ENCODE measurements at regions not wholly inside any gene's neighbourhood (a gene's known extent, or its start where the extent isn't known, plus 50 kb on each side); places are given as distances from the start of the nearest gene placed in this dataset.

- TF ChIP-seq GABPA (IDR thresholded peaks at IDR 0.05; ENCODE audit: low read depth) = no peak
- no peak for TF ChIP-seq SPI1 (IDR thresholded peaks at IDR 0.05; ENCODE audit: borderline replicate concordance, low read depth)
- no peak for TF ChIP-seq REST (IDR thresholded peaks at IDR 0.05; ENCODE audit: insufficient replicate concordance, low read depth)
- no peak for TF ChIP-seq CTCF (IDR thresholded peaks at IDR 0.05; ENCODE audit: insufficient read depth, low read length)
- TF ChIP-seq POLR2AphosphoS5 (IDR thresholded peaks at IDR 0.05; ENCODE audit: low read depth) = no peak
- H3K4me3 ChIP-seq (replicated peaks; ENCODE audit: insufficient read depth, low read length) = no peak overlapping the region
- no peak overlapping the region for H3K27ac ChIP-seq (replicated peaks)
- no peaks in the 10 kb centered on the region for H3K27me3 ChIP-seq (ENCODE audit: insufficient read depth, poor library complexity, severe bottlenecking)
- DNase-seq (ENCODE audit: low read depth in 1 of 2, low spot score in 1 of 2) = no peak
These were observed 177.1 kb upstream of the HAAO start for GRCh38 chr2:42969231-42970150.

GRCh38 chr2:42967959-42968674, 175.7 kb upstream of the HAAO start:
- DNase-seq (ENCODE audit: low read depth in 1 of 2, low spot score in 1 of 2) = no peak
- H3K4me3 ChIP-seq (replicated peaks; ENCODE audit: insufficient read depth, low read length) = no peak overlapping the region
- H3K27me3 ChIP-seq (ENCODE audit: insufficient read depth, poor library complexity, severe bottlenecking) = no peaks in the 10 kb centered on the region
- H3K27ac ChIP-seq (replicated peaks) = peak overlapping the region; percentile 1; the same call in 1 of the 2 replicates
- TF ChIP-seq CTCF (IDR thresholded peaks at IDR 0.05; ENCODE audit: insufficient read depth, low read length) (no peak), POLR2AphosphoS5 (IDR thresholded peaks at IDR 0.05; ENCODE audit: low read depth) (no peak), SPI1 (IDR thresholded peaks at IDR 0.05; ENCODE audit: borderline replicate concordance, low read depth) (no peak), GABPA (IDR thresholded peaks at IDR 0.05; ENCODE audit: low read depth) (no peak), REST (IDR thresholded peaks at IDR 0.05; ENCODE audit: insufficient replicate concordance, low read depth) (no peak)

- DNase-seq (ENCODE audit: low read depth in 1 of 2, low spot score in 1 of 2) = no peak
- no peak for TF ChIP-seq SPI1 (IDR thresholded peaks at IDR 0.05; ENCODE audit: borderline replicate concordance, low read depth)
- no peak for TF ChIP-seq GABPA (IDR thresholded peaks at IDR 0.05; ENCODE audit: low read depth)
- no peak for TF ChIP-seq POLR2AphosphoS5 (IDR thresholded peaks at IDR 0.05; ENCODE audit: low read depth)
- TF ChIP-seq CTCF (IDR thresholded peaks at IDR 0.05; ENCODE audit: insufficient read depth, low read length) = no peak
- TF ChIP-seq REST (IDR thresholded peaks at IDR 0.05; ENCODE audit: insufficient replicate concordance, low read depth) = no peak
- H3K27me3 ChIP-seq (ENCODE audit: insufficient read depth, poor library complexity, severe bottlenecking) = no peaks in the 10 kb centered on the region
- H3K4me3 ChIP-seq (replicated peaks; ENCODE audit: insufficient read depth, low read length) = no peak overlapping the region
- H3K27ac ChIP-seq (replicated peaks) = no peak overlapping the region
These were observed 173.5 kb upstream of the HAAO start for GRCh38 chr2:42965910-42966309.
